Activated CD4-positive, alpha-beta T cell treated with anti-CD3 and anti-CD28 coated beads for 36 hours (primary cell): ENCODE measurements at regions not wholly inside any gene's neighbourhood (a gene's known extent, or its start where the extent isn't known, plus 50 kb on each side); places are given as distances from the start of the nearest gene placed in this dataset.

Experiments
- ATAC-seq: fragments of 200-7000 bp; cut with Tn5 transposase; one replicate; pipeline ENCODE4 v1.10.0; 2021; ENCODE audit warnings: mild to moderate bottlenecking, moderate library complexity
- CTCF ChIA-PET: fragments of 350-600 bp; sonication (Branson Sonifier 250); formaldehyde crosslinking; loops from one replicate; lab custom pipeline; 2021; ENCODE audit warnings: antibody characterized with exemption; lab: Charles Lee
- POLR2A ChIA-PET: fragments of 350-600 bp; sonication (Branson Sonifier 250); formaldehyde crosslinking; loops from one replicate; lab custom pipeline; 2021; ENCODE audit warnings: antibody characterized with exemption, inconsistent platforms; lab: Charles Lee
- DNase-seq: peaks from one replicate; pipeline ENCODE4 v3.0.0-alpha.2; 2020
- H3K27ac Mint-ChIP-seq: one replicate; pipeline ENCODE4 v1.8.0; 2021; ENCODE audit warnings: mixed read lengths
- H3K27me3 Mint-ChIP-seq: one replicate; pipeline ENCODE4 v1.8.0; 2021; ENCODE audit warnings: mixed read lengths
- H3K36me3 Mint-ChIP-seq: one replicate; pipeline ENCODE4 v1.8.0; 2021; ENCODE audit warnings: low read depth, mixed read lengths
- H3K4me1 Mint-ChIP-seq: one replicate; pipeline ENCODE4 v1.8.0; 2021; ENCODE audit warnings: mixed read lengths
- H3K4me3 Mint-ChIP-seq: one replicate; pipeline ENCODE4 v1.8.0; 2021; ENCODE audit warnings: mild to moderate bottlenecking, moderate library complexity, mixed read lengths
- H3K9me3 Mint-ChIP-seq: one replicate; pipeline ENCODE4 v1.8.0; 2021; ENCODE audit warnings: low read depth, mixed read lengths
- intact Hi-C, 2 experiments: fragments of 100-400 bp; cut with DNase I in 1 of 2; cut with micrococcal nuclease in 1 of 2; formaldehyde crosslinking; loops; one replicate each; pipeline versions ENCODE4 v1.14.2 to v1.15.1; 2022 to 2024; cut with DNase I, micrococcal nuclease

GRCh38 chr18:71168557-71169145, 879.8 kb downstream of the SOCS6 start:
- no peak overlapping the region for H3K27ac Mint-ChIP-seq
- peaks cover 4% of the 10 kb centered on the region for H3K27me3 Mint-ChIP-seq
- CTCF ChIA-PET, result no interaction called here
- DNase-seq (no peak), ATAC-seq (no peak)
- intact Hi-C loops, result no loop called here
- no peak overlapping the region for H3K4me3 Mint-ChIP-seq
- no peaks in the 10 kb centered on the region for H3K4me1 Mint-ChIP-seq
- H3K36me3 Mint-ChIP-seq, result no peaks in the 10 kb centered on the region
- POLR2A ChIA-PET, result no interaction called here
- no peaks in the 10 kb centered on the region for H3K9me3 Mint-ChIP-seq

GRCh38 chr18:71136487-71136886, 847.6 kb downstream of the SOCS6 start:
- Mint-ChIP-seq H3K27me3 (no peaks in the 10 kb centered on the region), H3K4me1 (no peaks in the 10 kb centered on the region), H3K27ac (no peak overlapping the region), H3K36me3 (no peaks in the 10 kb centered on the region), H3K4me3 (no peak overlapping the region), H3K9me3 (no peaks in the 10 kb centered on the region)
- ATAC-seq (no peak), DNase-seq (no peak)
- CTCF ChIA-PET, result no interaction called here
- intact Hi-C loops, result no loop called here
- POLR2A ChIA-PET, result no interaction called here

GRCh38 chr18:71134122-71134521, 845.3 kb downstream of the SOCS6 start:
- POLR2A ChIA-PET, result no interaction called here
- intact Hi-C loops, result no loop called here
- Mint-ChIP-seq H3K9me3 (no peaks in the 10 kb centered on the region), H3K4me1 (no peaks in the 10 kb centered on the region), H3K27ac (no peak overlapping the region), H3K4me3 (no peak overlapping the region), H3K36me3 (no peaks in the 10 kb centered on the region), H3K27me3 (no peaks in the 10 kb centered on the region)
- DNase-seq (no peak), ATAC-seq (no peak)
- CTCF ChIA-PET, result no interaction called here

- Mint-ChIP-seq H3K4me3 (no peak overlapping the region), H3K9me3 (no peaks in the 10 kb centered on the region), H3K27ac (no peak overlapping the region), H3K27me3 (no peaks in the 10 kb centered on the region), H3K36me3 (no peaks in the 10 kb centered on the region), H3K4me1 (no peaks in the 10 kb centered on the region)
- POLR2A ChIA-PET, result no interaction called here
- CTCF ChIA-PET, result interaction anchor here (0.5 to 0.7 kb wide), 2 partner anchors 55 to 139 kb away, joined by 3 read pairs; no protein-coding TSS in a partner anchor
- intact Hi-C loops, result no loop called here
- DNase-seq, result no peak
- ATAC-seq, result no peak
Measured at GRCh38 chr18:71131918-71132317, 843.1 kb downstream of the SOCS6 start.

- DNase-seq (no peak), ATAC-seq (no peak)
- no peak overlapping the region for H3K4me3 Mint-ChIP-seq
- CTCF ChIA-PET, result no interaction called here
- H3K27me3 Mint-ChIP-seq, result no peaks in the 10 kb centered on the region
- no peaks in the 10 kb centered on the region for H3K4me1 Mint-ChIP-seq
- H3K36me3 Mint-ChIP-seq, result no peaks in the 10 kb centered on the region
- intact Hi-C loops, result no loop called here
- POLR2A ChIA-PET, result no interaction called here
- peaks cover 2% of the 10 kb centered on the region for H3K9me3 Mint-ChIP-seq
- no peak overlapping the region for H3K27ac Mint-ChIP-seq
Measured at GRCh38 chr18:71130351-71130750, 841.5 kb downstream of the SOCS6 start.

GRCh38 chr18:71125581-71125980, 836.7 kb downstream of the SOCS6 start:
- no peaks in the 10 kb centered on the region for H3K27me3 Mint-ChIP-seq
- no peak overlapping the region for H3K4me3 Mint-ChIP-seq
- no peak for DNase-seq
- H3K36me3 Mint-ChIP-seq, result no peaks in the 10 kb centered on the region
- H3K4me1 Mint-ChIP-seq, result no peaks in the 10 kb centered on the region
- ATAC-seq, result no peak
- H3K27ac Mint-ChIP-seq, result no peak overlapping the region
- CTCF ChIA-PET, result no interaction called here
- intact Hi-C loops, result no loop called here
- H3K9me3 Mint-ChIP-seq, result peaks cover 17% of the 10 kb centered on the region
- POLR2A ChIA-PET, result no interaction called here

- Mint-ChIP-seq H3K27me3 (no peaks in the 10 kb centered on the region), H3K36me3 (no peaks in the 10 kb centered on the region), H3K27ac (no peak overlapping the region), H3K9me3 (peaks cover 10% of the 10 kb centered on the region), H3K4me3 (no peak overlapping the region), H3K4me1 (no peaks in the 10 kb centered on the region)
- ChIA-PET POLR2A (no interaction called here), CTCF (no interaction called here)
- no peak for ATAC-seq
- intact Hi-C loops, result no loop called here
- no peak for DNase-seq
Measured at GRCh38 chr18:71116535-71116934, 827.7 kb downstream of the SOCS6 start.

GRCh38 chr18:71115261-71115660, 826.4 kb downstream of the SOCS6 start:
- intact Hi-C loops, result no loop called here
- H3K4me1 Mint-ChIP-seq, result no peaks in the 10 kb centered on the region
- H3K4me3 Mint-ChIP-seq, result no peak overlapping the region
- ATAC-seq (no peak), DNase-seq (no peak)
- no peaks in the 10 kb centered on the region for H3K27me3 Mint-ChIP-seq
- POLR2A ChIA-PET, result no interaction called here
- H3K27ac Mint-ChIP-seq, result no peak overlapping the region
- H3K9me3 Mint-ChIP-seq, result peaks cover 6% of the 10 kb centered on the region
- CTCF ChIA-PET, result no interaction called here
- no peaks in the 10 kb centered on the region for H3K36me3 Mint-ChIP-seq

- H3K4me3 Mint-ChIP-seq, result no peak overlapping the region
- POLR2A ChIA-PET, result no interaction called here
Measured at GRCh38 chr18:71114550-71115210, 825.8 kb downstream of the SOCS6 start.

GRCh38 chr18:71107244-71107643, 818.4 kb downstream of the SOCS6 start:
- Mint-ChIP-seq H3K27me3 (no peaks in the 10 kb centered on the region), H3K9me3 (no peaks in the 10 kb centered on the region), H3K4me1 (no peaks in the 10 kb centered on the region), H3K27ac (no peak overlapping the region), H3K36me3 (no peaks in the 10 kb centered on the region), H3K4me3 (no peak overlapping the region)
- no peak for ATAC-seq
- DNase-seq, result no peak
- intact Hi-C loops, result no loop called here
- ChIA-PET POLR2A (no interaction called here), CTCF (no interaction called here)

More at GRCh38 chr18:71114550-71115210, 825.8 kb downstream of the SOCS6 start:
- intact Hi-C loops, result no loop called here
- Mint-ChIP-seq H3K27me3 (no peaks in the 10 kb centered on the region), H3K27ac (no peak overlapping the region), H3K36me3 (no peaks in the 10 kb centered on the region), H3K9me3 (peaks cover 3% of the 10 kb centered on the region), H3K4me1 (no peaks in the 10 kb centered on the region)
- CTCF ChIA-PET, result no interaction called here
- DNase-seq (no peak), ATAC-seq (no peak)

GRCh38 chr18:71106701-71107100, 817.9 kb downstream of the SOCS6 start:
- intact Hi-C loops, result no loop called here
- ATAC-seq (no peak), DNase-seq (no peak)
- ChIA-PET CTCF (no interaction called here), POLR2A (no interaction called here)
- no peaks in the 10 kb centered on the region for H3K4me1 Mint-ChIP-seq
- no peaks in the 10 kb centered on the region for H3K36me3 Mint-ChIP-seq
- no peaks in the 10 kb centered on the region for H3K27me3 Mint-ChIP-seq
- no peak overlapping the region for H3K4me3 Mint-ChIP-seq
- no peaks in the 10 kb centered on the region for H3K9me3 Mint-ChIP-seq
- no peak overlapping the region for H3K27ac Mint-ChIP-seq

- no peak overlapping the region for H3K27ac Mint-ChIP-seq
- H3K36me3 Mint-ChIP-seq, result no peaks in the 10 kb centered on the region
- intact Hi-C loops, result no loop called here
- DNase-seq (no peak), ATAC-seq (no peak)
- no peaks in the 10 kb centered on the region for H3K4me1 Mint-ChIP-seq
- ChIA-PET CTCF (interaction anchor here (0.6 to 0.7 kb wide), 2 partner anchors 87 to 140 kb away, joined by 3 read pairs; no protein-coding TSS in a partner anchor), POLR2A (no interaction called here)
- H3K4me3 Mint-ChIP-seq, result no peak overlapping the region
- H3K27me3 Mint-ChIP-seq, result no peaks in the 10 kb centered on the region
- no peaks in the 10 kb centered on the region for H3K9me3 Mint-ChIP-seq
Measured at GRCh38 chr18:71105994-71106546, 817.2 kb downstream of the SOCS6 start.
